Brain microvascular endothelial cell (primary cell): ENCODE measurements at regions not wholly inside any gene's neighbourhood (a gene's known extent, or its start where the extent isn't known, plus 50 kb on each side); places are given as distances from the start of the nearest gene placed in this dataset.
A peak's percentile ranks its signal among the peaks of the same experiment; 100 is the strongest.

Source experiments
- DNase-seq: peaks from one replicate; pipeline ENCODE4 v3.0.0-alpha.2; 2020
- H3K27ac ChIP-seq: fragments of 250-450 bp; sonication (Bioruptor Pico); 2 replicates; pipeline ENCODE4 v1.5.1; 2020; ENCODE audit warnings: mild to moderate bottlenecking, moderate library complexity
- H3K27me3 ChIP-seq: fragments of 250-450 bp; sonication (Bioruptor Pico); replicated peaks from 2 replicates; pipeline ENCODE4 v1.5.1; 2020; ENCODE audit warnings: mild to moderate bottlenecking
- H3K36me3 ChIP-seq: fragments of 250-450 bp; sonication (Bioruptor Pico); replicated peaks from 2 replicates; pipeline ENCODE4 v1.5.1; 2020; ENCODE audit warnings: mild to moderate bottlenecking
- H3K4me3 ChIP-seq: 2 replicates; pipeline ENCODE4 v1.5.1; 2011; ENCODE audit warnings: low read depth, mild to moderate bottlenecking, control low read depth, low read length, moderate library complexity
- in situ Hi-C: cut with HindIII; loops from 2 replicates; pipeline ENCODE4 v1.10.0; 2017; ENCODE audit warnings: low sequenced_read_pairs, low pct_ligation_motif_present
- TF ChIP-seq, protein P1 (sequence below): IDR thresholded peaks from 2 replicates; pipeline ENCODE4 v1.5.1; 2011; ENCODE audit warnings: low read depth, mild to moderate bottlenecking, moderate library complexity, low read length, control low read depth, inconsistent platforms; ENCODE audit errors: missing control alignments

DNA sequence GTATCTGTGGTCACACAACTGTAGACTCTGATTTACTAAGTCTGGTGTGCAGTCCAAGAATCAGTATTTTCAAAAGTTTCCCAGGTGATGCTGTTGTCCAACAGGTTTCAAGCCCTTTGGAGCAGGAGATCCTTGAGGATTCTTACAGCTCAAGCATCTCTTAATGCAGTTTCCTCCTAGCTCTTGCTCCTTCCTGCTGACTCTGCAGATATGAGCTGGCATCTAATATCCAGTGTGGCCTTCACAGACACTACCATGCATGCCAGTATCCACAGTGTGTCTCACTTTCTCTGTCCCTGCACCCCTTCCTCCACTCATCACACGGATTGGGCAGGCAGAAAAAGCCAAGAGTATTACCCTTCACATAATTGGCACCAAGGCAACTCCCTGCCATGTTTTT, 182.2 kb upstream of the TNC start:
- in situ Hi-C loops = no loop called here
- H3K27me3 ChIP-seq = no peaks in the 10 kb centered on the region
- TF ChIP-seq, protein P1, sequence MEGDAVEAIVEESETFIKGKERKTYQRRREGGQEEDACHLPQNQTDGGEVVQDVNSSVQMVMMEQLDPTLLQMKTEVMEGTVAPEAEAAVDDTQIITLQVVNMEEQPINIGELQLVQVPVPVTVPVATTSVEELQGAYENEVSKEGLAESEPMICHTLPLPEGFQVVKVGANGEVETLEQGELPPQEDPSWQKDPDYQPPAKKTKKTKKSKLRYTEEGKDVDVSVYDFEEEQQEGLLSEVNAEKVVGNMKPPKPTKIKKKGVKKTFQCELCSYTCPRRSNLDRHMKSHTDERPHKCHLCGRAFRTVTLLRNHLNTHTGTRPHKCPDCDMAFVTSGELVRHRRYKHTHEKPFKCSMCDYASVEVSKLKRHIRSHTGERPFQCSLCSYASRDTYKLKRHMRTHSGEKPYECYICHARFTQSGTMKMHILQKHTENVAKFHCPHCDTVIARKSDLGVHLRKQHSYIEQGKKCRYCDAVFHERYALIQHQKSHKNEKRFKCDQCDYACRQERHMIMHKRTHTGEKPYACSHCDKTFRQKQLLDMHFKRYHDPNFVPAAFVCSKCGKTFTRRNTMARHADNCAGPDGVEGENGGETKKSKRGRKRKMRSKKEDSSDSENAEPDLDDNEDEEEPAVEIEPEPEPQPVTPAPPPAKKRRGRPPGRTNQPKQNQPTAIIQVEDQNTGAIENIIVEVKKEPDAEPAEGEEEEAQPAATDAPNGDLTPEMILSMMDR = no peak
- no peaks in the 10 kb centered on the region for H3K36me3 ChIP-seq
- H3K27ac ChIP-seq = no peak overlapping the region
- no peak overlapping the region for H3K4me3 ChIP-seq
- no peak for DNase-seq

DNA sequence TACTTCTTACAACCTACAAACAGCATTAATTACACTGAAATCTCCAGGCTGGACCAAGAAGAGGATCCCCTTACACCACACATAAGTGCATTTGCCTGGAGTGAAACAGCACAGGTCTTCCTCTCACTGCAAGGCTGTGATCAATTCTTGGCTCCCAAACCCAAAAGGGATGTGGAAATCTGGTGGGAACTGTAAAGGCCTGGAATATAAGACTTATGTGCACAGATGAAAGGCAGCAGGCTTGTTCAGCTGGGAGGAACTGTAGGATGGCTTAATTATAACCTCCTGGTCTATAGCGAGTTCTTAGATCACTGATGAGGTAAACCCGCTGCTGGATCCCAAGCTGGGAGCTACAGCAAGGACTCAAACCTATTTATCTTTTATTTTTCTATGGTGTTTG, 182.9 kb upstream of the TNC start:
- in situ Hi-C loops = no loop called here
- TF ChIP-seq, protein P1 = no peak

DNA sequence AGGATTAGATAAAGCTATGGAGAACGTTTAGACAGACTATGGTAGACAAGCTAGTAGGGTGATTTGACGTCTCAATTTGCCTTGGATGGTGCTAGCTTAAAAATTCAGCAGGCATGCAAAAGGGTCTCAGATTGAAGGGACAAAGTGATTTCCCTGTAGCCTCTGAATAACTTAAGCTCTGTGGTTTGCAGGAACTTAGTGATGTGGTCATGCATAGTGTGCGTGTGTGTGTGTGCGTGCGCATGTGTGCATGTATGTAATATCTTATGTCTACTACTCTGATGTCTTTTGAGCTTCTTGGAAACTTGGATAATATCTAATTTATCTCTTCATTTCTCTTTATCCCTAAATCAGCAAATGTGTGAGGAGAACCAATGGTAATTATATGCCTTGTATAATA, 183.6 kb upstream of the TNC start:
- DNase-seq = no peak
- Histone ChIP-seq H3K4me3 (no peak overlapping the region), H3K36me3 (no peaks in the 10 kb centered on the region), H3K27me3 (no peaks in the 10 kb centered on the region), H3K27ac (no peak overlapping the region)
- in situ Hi-C loops = no loop called here
- TF ChIP-seq, protein P1 = no peak

More for the DNA sequence above, 182.9 kb upstream of the TNC start:
- H3K4me3 ChIP-seq = no peak overlapping the region
- H3K36me3 ChIP-seq = no peaks in the 10 kb centered on the region
- no peak overlapping the region for H3K27ac ChIP-seq
- no peak for DNase-seq
- no peaks in the 10 kb centered on the region for H3K27me3 ChIP-seq

DNA sequence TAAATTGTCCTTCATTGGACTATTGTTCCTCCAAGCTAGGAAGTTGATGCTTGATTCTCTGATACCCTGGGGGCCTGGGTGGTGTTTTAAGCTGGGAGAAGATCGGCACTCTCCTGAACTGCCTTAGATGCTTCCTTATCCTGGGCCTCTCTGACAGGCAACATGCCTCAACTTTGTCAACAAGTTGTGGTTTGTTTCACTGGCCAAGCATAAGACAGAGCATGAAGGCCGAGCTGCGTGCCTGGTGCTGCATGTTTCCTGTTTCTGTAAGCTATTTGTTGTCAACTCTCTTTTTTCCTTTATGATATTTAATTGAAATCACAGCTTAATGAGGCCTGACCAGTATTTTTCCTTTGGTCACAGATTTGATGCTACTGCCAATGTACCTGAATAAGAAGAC, 187.6 kb upstream of the TNC start:
- no peak overlapping the region for H3K27ac ChIP-seq
- no peak for DNase-seq
- in situ Hi-C loops = no loop called here
- TF ChIP-seq, protein P1 = no peak
- H3K27me3 ChIP-seq = no peaks in the 10 kb centered on the region
- no peak overlapping the region for H3K4me3 ChIP-seq
- no peaks in the 10 kb centered on the region for H3K36me3 ChIP-seq

DNA sequence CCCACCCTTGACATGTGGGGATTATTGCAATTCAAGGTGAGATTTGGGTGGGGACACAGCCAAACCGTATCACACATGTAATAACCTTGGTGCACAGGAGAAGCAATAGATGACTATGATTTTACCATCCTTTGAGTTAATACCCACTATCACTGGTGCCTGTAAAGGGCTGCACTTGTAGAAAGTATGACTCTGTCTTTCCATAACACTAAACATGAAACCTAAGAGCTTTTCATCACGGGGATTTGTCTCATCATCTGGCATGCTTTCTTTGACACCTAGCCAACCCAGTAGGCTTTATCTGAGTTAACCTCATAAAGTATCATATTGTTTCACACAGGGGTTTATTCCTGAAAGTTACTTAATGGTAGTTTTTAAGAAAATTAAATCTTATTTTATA, 188.9 kb upstream of the TNC start:
- Histone ChIP-seq H3K27ac (no peak overlapping the region), H3K4me3 (no peak overlapping the region), H3K36me3 (no peaks in the 10 kb centered on the region), H3K27me3 (no peaks in the 10 kb centered on the region)
- TF ChIP-seq, protein P1 = no peak
- peak; percentile 31 for DNase-seq
- in situ Hi-C loops = no loop called here

DNA sequence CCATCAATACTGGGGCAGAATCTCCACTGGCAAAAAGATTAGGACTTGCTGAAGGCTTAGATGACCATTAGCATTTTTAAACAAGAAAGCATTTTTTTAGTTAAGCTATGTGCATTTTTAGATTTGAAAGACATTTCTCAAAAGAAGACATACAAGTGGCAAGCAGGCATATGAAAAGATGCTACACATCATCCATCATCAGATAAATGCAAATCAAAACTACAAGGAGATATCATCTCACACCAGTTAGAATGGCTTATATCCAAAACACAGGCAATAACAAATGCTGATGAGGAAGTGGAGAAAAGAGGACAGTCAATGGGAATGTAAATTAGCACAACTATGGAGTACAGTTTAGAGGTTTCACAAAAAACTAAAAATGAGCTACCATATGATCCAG, 195.6 kb upstream of the TNC start:
- DNase-seq = no peak
- TF ChIP-seq, protein P1 = no peak
- no peaks in the 10 kb centered on the region for H3K36me3 ChIP-seq
- no peaks in the 10 kb centered on the region for H3K27me3 ChIP-seq
- no peak overlapping the region for H3K4me3 ChIP-seq
- in situ Hi-C loops = no loop called here
- no peak overlapping the region for H3K27ac ChIP-seq
